Loucy (cell line): ENCODE measurements at regions not wholly inside any gene's neighbourhood (a gene's known extent, or its start where the extent isn't known, plus 50 kb on each side); places are given as distances from the start of the nearest gene placed in this dataset.

Experiments used
- H2AFZ ChIP-seq: fragments of 200-600 bp; sonication (generic); 2 replicates; pipeline ENCODE4 v1.6.0; 2016; ENCODE audit warnings: antibody characterized with exemption, mild to moderate bottlenecking, low read length, moderate library complexity
- H3F3A ChIP-seq: fragments of 200-600 bp; 2 replicates; pipeline ENCODE4 v1.6.0; 2016; ENCODE audit warnings: antibody characterized with exemption, low read depth, mild to moderate bottlenecking
- H3K27me3 ChIP-seq: fragments of 200-600 bp; sonication (generic); 2 replicates; pipeline ENCODE4 v1.6.1; 2014; ENCODE audit warnings: low read length, mild to moderate bottlenecking; ENCODE audit not compliant: insufficient read depth, poor library complexity, severe bottlenecking
- H3K36me3 ChIP-seq: fragments of 200-600 bp; sonication (generic); 2 replicates; pipeline ENCODE4 v1.6.1; 2016; ENCODE audit warnings: low read length; ENCODE audit not compliant: insufficient read depth
- H3K4me1 ChIP-seq: fragments of 200-600 bp; sonication (generic); 2 replicates; pipeline ENCODE4 v1.5.1; 2014; ENCODE audit warnings: low read length, mild to moderate bottlenecking; ENCODE audit not compliant: insufficient read depth, poor library complexity, severe bottlenecking
- H3K4me2 ChIP-seq: fragments of 200-600 bp; sonication (generic); 2 replicates; pipeline ENCODE4 v1.6.0; 2014; ENCODE audit warnings: antibody characterized with exemption, low read length, low read depth, mild to moderate bottlenecking; ENCODE audit not compliant: poor library complexity, severe bottlenecking
- H3K4me3 ChIP-seq: fragments of 200-600 bp; sonication (generic); 2 replicates; pipeline ENCODE4 v1.5.1; 2014; ENCODE audit warnings: low read length, mild to moderate bottlenecking, mixed read lengths; ENCODE audit not compliant: poor library complexity, severe bottlenecking
- H3K79me2 ChIP-seq: fragments of 200-600 bp; sonication (generic); 2 replicates; pipeline ENCODE4 v1.6.1; 2014; ENCODE audit warnings: low read length; ENCODE audit not compliant: insufficient read depth
- H3K9ac ChIP-seq: fragments of 200-600 bp; sonication (generic); 2 replicates; pipeline ENCODE4 v1.6.0; 2014; ENCODE audit warnings: mild to moderate bottlenecking, low read depth, low read length, moderate library complexity; ENCODE audit not compliant: poor library complexity, severe bottlenecking
- H3K9me2 ChIP-seq: fragments of 200-600 bp; sonication (generic); replicated peaks from 2 replicates; pipeline ENCODE4 v1.6.1; 2016; ENCODE audit warnings: low read depth, low read length, mixed read lengths
- H3K9me3 ChIP-seq: fragments of 200-600 bp; sonication (generic); 2 replicates; pipeline ENCODE4 v1.6.1; 2014; ENCODE audit warnings: mild to moderate bottlenecking, antibody characterized with exemption, low read length, low read depth; ENCODE audit not compliant: insufficient read depth
- H4K20me1 ChIP-seq: fragments of 200-600 bp; sonication (generic); 2 replicates; pipeline ENCODE4 v1.6.0; 2014; ENCODE audit warnings: antibody characterized with exemption, low read length, mild to moderate bottlenecking; ENCODE audit not compliant: insufficient read depth, poor library complexity, severe bottlenecking
- EZH2phosphoT487 ChIP-seq: fragments of 200-600 bp; IDR thresholded peaks from 2 replicates; pipeline ENCODE4 v1.6.1; 2018; ENCODE audit warnings: antibody characterized with exemption, mild to moderate bottlenecking, moderate library complexity, borderline replicate concordance
- TF ChIP-seq, protein P1 (sequence below): fragments of 200-600 bp; sonication (generic); conservative IDR thresholded peaks from 2 replicates; pipeline ENCODE4 v1.5.1; 2014; ENCODE audit warnings: mild to moderate bottlenecking, antibody characterized with exemption, low read length

DNA sequence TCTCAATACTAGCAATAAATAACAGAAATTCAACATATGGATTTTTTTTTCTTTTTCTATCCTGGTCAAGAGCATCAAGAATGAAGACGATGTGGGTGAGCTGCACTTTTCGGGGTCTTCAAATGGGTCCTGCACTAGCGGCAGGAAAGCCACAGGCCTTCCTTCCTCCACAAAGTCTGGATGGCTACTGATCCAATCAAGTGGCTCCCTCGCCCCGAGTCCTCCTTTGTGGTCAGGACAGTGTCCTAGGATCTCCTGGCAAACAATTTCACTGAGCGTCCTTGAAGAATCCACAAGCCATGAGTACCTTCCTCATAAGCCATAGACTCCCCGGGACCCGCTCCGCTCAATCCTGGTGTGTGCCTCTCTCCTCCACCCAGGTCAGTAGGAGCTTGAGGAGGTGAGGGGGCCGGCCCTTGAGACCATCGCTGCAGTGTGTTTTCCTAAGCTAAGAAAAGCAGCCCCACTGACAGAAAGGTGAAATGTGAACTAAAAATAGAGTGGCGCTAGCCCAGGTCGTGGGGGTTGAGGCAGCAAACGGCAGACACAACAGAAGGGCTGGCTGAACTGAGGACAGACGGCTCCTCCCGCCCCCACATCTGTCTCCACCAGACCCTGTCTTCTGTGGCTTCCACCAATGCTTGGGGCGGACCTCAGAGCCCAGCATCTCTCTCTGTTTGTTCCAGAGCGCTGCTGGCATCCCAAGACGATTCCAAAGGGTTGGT, 202.3 kb downstream of the HERPUD2 start:
- H3K9me3 ChIP-seq: no peaks in the 10 kb centered on the region
- no peak overlapping the region for H3K9ac ChIP-seq
- H4K20me1 ChIP-seq: no peaks in the 10 kb centered on the region
- no peak overlapping the region for H3K4me2 ChIP-seq
- H3K9me2 ChIP-seq: no peaks in the 10 kb centered on the region
- H3K79me2 ChIP-seq: no peaks in the 10 kb centered on the region
- no peaks in the 10 kb centered on the region for H3F3A ChIP-seq
- H3K4me3 ChIP-seq: no peak overlapping the region
- no peaks in the 10 kb centered on the region for H3K36me3 ChIP-seq
- no peak for TF ChIP-seq EZH2phosphoT487
- TF ChIP-seq, protein P1, sequence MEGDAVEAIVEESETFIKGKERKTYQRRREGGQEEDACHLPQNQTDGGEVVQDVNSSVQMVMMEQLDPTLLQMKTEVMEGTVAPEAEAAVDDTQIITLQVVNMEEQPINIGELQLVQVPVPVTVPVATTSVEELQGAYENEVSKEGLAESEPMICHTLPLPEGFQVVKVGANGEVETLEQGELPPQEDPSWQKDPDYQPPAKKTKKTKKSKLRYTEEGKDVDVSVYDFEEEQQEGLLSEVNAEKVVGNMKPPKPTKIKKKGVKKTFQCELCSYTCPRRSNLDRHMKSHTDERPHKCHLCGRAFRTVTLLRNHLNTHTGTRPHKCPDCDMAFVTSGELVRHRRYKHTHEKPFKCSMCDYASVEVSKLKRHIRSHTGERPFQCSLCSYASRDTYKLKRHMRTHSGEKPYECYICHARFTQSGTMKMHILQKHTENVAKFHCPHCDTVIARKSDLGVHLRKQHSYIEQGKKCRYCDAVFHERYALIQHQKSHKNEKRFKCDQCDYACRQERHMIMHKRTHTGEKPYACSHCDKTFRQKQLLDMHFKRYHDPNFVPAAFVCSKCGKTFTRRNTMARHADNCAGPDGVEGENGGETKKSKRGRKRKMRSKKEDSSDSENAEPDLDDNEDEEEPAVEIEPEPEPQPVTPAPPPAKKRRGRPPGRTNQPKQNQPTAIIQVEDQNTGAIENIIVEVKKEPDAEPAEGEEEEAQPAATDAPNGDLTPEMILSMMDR: no peak
- no peak overlapping the region for H2AFZ ChIP-seq
- H3K27me3 ChIP-seq: no peaks in the 10 kb centered on the region
- H3K4me1 ChIP-seq: peaks cover 11% of the 10 kb centered on the region

GRCh38 chr7:35491233-35491632, 203.7 kb downstream of the HERPUD2 start:
- no peak overlapping the region for H3K4me2 ChIP-seq
- no peaks in the 10 kb centered on the region for H3K9me3 ChIP-seq
- no peaks in the 10 kb centered on the region for H3K79me2 ChIP-seq
- H3K4me1 ChIP-seq: peaks cover 4% of the 10 kb centered on the region
- no peaks in the 10 kb centered on the region for H3K27me3 ChIP-seq
- no peak overlapping the region for H3K9ac ChIP-seq
- no peaks in the 10 kb centered on the region for H3K36me3 ChIP-seq
- H3K9me2 ChIP-seq: no peaks in the 10 kb centered on the region
- no peak overlapping the region for H2AFZ ChIP-seq
- no peaks in the 10 kb centered on the region for H3F3A ChIP-seq
- H4K20me1 ChIP-seq: no peaks in the 10 kb centered on the region
- H3K4me3 ChIP-seq: no peak overlapping the region
- no peak for TF ChIP-seq EZH2phosphoT487
- TF ChIP-seq, protein P1: no peak

DNA sequence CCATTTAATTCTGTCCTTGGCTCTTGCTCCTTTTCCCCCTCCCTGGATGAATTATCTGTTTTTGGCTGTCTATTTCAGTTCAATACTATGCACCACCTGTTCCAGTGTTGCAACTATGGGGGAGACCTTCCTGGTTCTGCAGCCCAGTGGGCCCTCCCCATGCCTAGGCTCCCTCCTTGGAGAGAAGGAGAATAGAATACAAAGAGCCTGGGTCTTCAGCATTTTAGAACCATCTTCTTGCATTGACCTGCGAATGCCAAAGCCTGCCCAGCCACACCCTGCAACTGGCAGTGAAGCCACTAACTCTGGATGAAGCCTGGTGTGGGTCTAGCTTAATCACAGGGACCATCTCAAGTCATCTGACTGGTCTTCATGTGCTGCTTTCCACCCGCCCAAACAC, 207.1 kb downstream of the HERPUD2 start:
- H3K4me3 ChIP-seq: no peak overlapping the region
- no peak overlapping the region for H3K9ac ChIP-seq
- H3F3A ChIP-seq: no peaks in the 10 kb centered on the region
- H3K27me3 ChIP-seq: no peaks in the 10 kb centered on the region
- no peaks in the 10 kb centered on the region for H3K9me3 ChIP-seq
- H3K4me1 ChIP-seq: no peaks in the 10 kb centered on the region
- no peaks in the 10 kb centered on the region for H3K36me3 ChIP-seq
- H3K79me2 ChIP-seq: no peaks in the 10 kb centered on the region
- H3K4me2 ChIP-seq: no peak overlapping the region
- no peak overlapping the region for H2AFZ ChIP-seq
- TF ChIP-seq, protein P1: no peak
- no peak for TF ChIP-seq EZH2phosphoT487
- no peaks in the 10 kb centered on the region for H3K9me2 ChIP-seq
- H4K20me1 ChIP-seq: no peaks in the 10 kb centered on the region
